WTC11 (cell line): ENCODE measurements at regions not wholly inside any gene's neighbourhood (a gene's known extent, or its start where the extent isn't known, plus 50 kb on each side); places are given as distances from the start of the nearest gene placed in this dataset.

Experiments used
- HMGXB4 ChIP-seq: sonication (generic); formaldehyde crosslinking; IDR thresholded peaks from 2 replicates; pipeline ENCODE4 v1.8.1; 2023; ENCODE audit warnings: mild to moderate bottlenecking, moderate library complexity, missing genetic modification reagents
- TEAD4 ChIP-seq: sonication (generic); formaldehyde crosslinking; IDR thresholded peaks from 2 replicates; pipeline ENCODE4 v1.8.0; 2022; ENCODE audit warnings: mild to moderate bottlenecking, missing genetic modification reagents
- ZNF138 ChIP-seq: sonication (generic); formaldehyde crosslinking; conservative IDR thresholded peaks from 2 replicates; pipeline ENCODE4 v1.8.1; 2022; ENCODE audit warnings: mild to moderate bottlenecking, moderate library complexity, missing genetic modification reagents
- TF ChIP-seq, protein P1 (sequence below): fragments of 250-450 bp; sonication (Bioruptor Pico); IDR thresholded peaks from 2 replicates; pipeline ENCODE4 v2.1.2; 2022; ENCODE audit warnings: mild to moderate bottlenecking, moderate library complexity

GRCh38 chr6:141867767-141868166 lies 265.0 kb upstream of the GJE1 start:
- TF ChIP-seq, protein P1, sequence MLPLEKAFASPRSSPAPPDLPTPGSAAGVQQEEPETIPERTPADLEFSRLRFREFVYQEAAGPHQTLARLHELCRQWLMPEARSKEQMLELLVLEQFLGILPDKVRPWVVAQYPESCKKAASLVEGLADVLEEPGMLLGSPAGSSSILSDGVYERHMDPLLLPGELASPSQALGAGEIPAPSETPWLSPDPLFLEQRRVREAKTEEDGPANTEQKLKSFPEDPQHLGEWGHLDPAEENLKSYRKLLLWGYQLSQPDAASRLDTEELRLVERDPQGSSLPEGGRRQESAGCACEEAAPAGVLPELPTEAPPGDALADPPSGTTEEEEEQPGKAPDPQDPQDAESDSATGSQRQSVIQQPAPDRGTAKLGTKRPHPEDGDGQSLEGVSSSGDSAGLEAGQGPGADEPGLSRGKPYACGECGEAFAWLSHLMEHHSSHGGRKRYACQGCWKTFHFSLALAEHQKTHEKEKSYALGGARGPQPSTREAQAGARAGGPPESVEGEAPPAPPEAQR (CRISPR knock-in tag), result no peak
- TF ChIP-seq TEAD4 (CRISPR knock-in tag) (no peak), ZNF138 (CRISPR knock-in tag) (no peak), HMGXB4 (CRISPR knock-in tag) (no peak)
